Liver (tissue), 3 donors: ENCODE measurements at regions not wholly inside any gene's neighbourhood (a gene's known extent, or its start where the extent isn't known, plus 50 kb on each side); places are given as distances from the start of the nearest gene placed in this dataset.

Experiments
- EGR1 ChIP-seq, 2 donors: IDR thresholded peaks; 2 replicates each; pipeline ENCODE4 v1.6.1; 2016 to 2018; ENCODE audit warnings: antibody characterized with exemption in 2 of 2, low read depth in 2 of 2
- FOXA1 ChIP-seq: IDR thresholded peaks from 2 replicates; pipeline ENCODE4 v1.6.1; 2016; ENCODE audit warnings: antibody characterized with exemption
- HNF4A ChIP-seq, 2 donors: conservative IDR thresholded peaks; 2 replicates each; pipeline ENCODE4 v1.6.1; 2016; ENCODE audit warnings: antibody characterized with exemption in 2 of 2, mild to moderate bottlenecking in 2 of 2
- YY1 ChIP-seq: IDR thresholded peaks from 2 replicates; pipeline ENCODE4 v1.6.1; 2016; ENCODE audit warnings: antibody characterized with exemption, mild to moderate bottlenecking
- TF ChIP-seq, protein P1 (sequence below): fragments of 150-350 bp; IDR thresholded peaks from 2 replicates; pipeline ENCODE4 v1.5.1; 2017; ENCODE audit warnings: improper control_type of control experiment, low read depth, low read length; ENCODE audit not compliant: missing input control
- TF ChIP-seq, protein P2 (sequence below): IDR thresholded peaks from 2 replicates; pipeline ENCODE4 v1.6.1; 2016; ENCODE audit warnings: antibody characterized with exemption, mild to moderate bottlenecking
- TF ChIP-seq, protein P3 (sequence below): IDR thresholded peaks from 2 replicates; pipeline ENCODE4 v1.6.1; 2016; ENCODE audit warnings: antibody characterized with exemption
- TF ChIP-seq, protein P4 (sequence below): IDR thresholded peaks from 2 replicates; pipeline ENCODE4 v1.6.1; 2016; ENCODE audit warnings: antibody characterized with exemption
- donor health status: healthy.
- donor health status: healthy.

DNA sequence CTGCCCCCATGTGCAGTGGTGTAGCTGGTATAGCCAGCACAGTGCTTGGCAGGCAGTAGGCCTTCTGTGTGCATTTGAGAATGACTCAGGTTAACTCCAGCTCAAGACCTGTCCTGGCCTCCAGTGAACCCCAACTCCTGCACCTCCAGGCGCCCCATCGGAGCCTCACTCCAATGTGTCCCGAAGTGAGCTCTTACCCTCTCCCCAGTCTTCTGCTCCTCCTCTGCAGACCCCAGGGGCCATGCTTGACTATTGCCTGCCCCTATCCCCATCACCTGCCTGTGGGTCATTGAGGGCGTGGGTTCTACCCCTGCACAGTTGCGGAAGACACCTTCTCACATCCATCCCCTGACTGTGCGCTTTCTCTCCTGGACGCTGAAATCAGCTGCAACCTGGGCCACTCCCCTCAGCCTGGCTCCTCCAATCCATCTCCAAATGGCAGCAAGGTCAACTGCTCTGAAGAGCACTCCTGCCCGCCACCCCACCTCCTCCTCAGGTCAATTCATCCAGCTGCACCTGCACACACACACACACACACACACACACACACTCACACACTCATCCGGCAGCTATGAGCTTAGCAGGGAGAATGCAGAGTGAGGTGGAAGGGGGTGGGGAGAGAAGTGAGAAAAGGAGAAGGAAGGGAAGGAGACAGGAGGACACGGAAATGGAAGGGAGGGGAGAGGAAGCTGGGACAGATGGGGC, 130.3 kb upstream of the GLI2 start:
- TF ChIP-seq, protein P1, sequence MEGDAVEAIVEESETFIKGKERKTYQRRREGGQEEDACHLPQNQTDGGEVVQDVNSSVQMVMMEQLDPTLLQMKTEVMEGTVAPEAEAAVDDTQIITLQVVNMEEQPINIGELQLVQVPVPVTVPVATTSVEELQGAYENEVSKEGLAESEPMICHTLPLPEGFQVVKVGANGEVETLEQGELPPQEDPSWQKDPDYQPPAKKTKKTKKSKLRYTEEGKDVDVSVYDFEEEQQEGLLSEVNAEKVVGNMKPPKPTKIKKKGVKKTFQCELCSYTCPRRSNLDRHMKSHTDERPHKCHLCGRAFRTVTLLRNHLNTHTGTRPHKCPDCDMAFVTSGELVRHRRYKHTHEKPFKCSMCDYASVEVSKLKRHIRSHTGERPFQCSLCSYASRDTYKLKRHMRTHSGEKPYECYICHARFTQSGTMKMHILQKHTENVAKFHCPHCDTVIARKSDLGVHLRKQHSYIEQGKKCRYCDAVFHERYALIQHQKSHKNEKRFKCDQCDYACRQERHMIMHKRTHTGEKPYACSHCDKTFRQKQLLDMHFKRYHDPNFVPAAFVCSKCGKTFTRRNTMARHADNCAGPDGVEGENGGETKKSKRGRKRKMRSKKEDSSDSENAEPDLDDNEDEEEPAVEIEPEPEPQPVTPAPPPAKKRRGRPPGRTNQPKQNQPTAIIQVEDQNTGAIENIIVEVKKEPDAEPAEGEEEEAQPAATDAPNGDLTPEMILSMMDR: no peak
- TF ChIP-seq, protein P2, sequence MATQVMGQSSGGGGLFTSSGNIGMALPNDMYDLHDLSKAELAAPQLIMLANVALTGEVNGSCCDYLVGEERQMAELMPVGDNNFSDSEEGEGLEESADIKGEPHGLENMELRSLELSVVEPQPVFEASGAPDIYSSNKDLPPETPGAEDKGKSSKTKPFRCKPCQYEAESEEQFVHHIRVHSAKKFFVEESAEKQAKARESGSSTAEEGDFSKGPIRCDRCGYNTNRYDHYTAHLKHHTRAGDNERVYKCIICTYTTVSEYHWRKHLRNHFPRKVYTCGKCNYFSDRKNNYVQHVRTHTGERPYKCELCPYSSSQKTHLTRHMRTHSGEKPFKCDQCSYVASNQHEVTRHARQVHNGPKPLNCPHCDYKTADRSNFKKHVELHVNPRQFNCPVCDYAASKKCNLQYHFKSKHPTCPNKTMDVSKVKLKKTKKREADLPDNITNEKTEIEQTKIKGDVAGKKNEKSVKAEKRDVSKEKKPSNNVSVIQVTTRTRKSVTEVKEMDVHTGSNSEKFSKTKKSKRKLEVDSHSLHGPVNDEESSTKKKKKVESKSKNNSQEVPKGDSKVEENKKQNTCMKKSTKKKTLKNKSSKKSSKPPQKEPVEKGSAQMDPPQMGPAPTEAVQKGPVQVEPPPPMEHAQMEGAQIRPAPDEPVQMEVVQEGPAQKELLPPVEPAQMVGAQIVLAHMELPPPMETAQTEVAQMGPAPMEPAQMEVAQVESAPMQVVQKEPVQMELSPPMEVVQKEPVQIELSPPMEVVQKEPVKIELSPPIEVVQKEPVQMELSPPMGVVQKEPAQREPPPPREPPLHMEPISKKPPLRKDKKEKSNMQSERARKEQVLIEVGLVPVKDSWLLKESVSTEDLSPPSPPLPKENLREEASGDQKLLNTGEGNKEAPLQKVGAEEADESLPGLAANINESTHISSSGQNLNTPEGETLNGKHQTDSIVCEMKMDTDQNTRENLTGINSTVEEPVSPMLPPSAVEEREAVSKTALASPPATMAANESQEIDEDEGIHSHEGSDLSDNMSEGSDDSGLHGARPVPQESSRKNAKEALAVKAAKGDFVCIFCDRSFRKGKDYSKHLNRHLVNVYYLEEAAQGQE: no peak
- no peak for TF ChIP-seq FOXA1
- TF ChIP-seq, protein P3, sequence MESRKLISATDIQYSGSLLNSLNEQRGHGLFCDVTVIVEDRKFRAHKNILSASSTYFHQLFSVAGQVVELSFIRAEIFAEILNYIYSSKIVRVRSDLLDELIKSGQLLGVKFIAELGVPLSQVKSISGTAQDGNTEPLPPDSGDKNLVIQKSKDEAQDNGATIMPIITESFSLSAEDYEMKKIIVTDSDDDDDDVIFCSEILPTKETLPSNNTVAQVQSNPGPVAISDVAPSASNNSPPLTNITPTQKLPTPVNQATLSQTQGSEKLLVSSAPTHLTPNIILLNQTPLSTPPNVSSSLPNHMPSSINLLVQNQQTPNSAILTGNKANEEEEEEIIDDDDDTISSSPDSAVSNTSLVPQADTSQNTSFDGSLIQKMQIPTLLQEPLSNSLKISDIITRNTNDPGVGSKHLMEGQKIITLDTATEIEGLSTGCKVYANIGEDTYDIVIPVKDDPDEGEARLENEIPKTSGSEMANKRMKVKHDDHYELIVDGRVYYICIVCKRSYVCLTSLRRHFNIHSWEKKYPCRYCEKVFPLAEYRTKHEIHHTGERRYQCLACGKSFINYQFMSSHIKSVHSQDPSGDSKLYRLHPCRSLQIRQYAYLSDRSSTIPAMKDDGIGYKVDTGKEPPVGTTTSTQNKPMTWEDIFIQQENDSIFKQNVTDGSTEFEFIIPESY: no peak
- TF ChIP-seq, protein P4, sequence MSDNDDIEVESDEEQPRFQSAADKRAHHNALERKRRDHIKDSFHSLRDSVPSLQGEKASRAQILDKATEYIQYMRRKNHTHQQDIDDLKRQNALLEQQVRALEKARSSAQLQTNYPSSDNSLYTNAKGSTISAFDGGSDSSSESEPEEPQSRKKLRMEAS: no peak
- no peak for TF ChIP-seq YY1
- no peak for TF ChIP-seq EGR1 (IDR thresholded peaks at IDR 0.05; ENCODE audit: low read depth in 2 of 2)
- no peak for TF ChIP-seq HNF4A (conservative IDR thresholded peaks at IDR 0.05)
